K562 (cell line): ENCODE measurements at regions not wholly inside any gene's neighbourhood (a gene's known extent, or its start where the extent isn't known, plus 50 kb on each side); places are given as distances from the start of the nearest gene placed in this dataset.

Experiments used
- ATAC-seq: fragments of 200-7000 bp; cut with Tn5 transposase; 3 replicates; pipeline ENCODE4 v1.9.1; 2020; ENCODE audit warnings: moderate library complexity
- BruUV-seq: library from RNA; stranded (reverse); fragments of 400-500 nt; replicated peaks from 2 replicates; lab custom pipeline; 2021; lab: Mats Ljungman, UMichigan
- CTCF ChIA-PET: fragments of 300-600 bp; formaldehyde crosslinking; extraction: SDS; loops from one replicate; lab custom pipeline; 2021; ENCODE audit warnings: low intra/inter-chr PET ratio; lab: Yijun Ruan, JAX
- POLR2A ChIA-PET: fragments of 300-600, 350-650 bp; sonication (Branson Sonifier 250); formaldehyde crosslinking; extraction: SDS; loops from one replicate; lab custom pipeline; 2021; ENCODE audit warnings: antibody characterized with exemption, inconsistent platforms; lab: Yijun Ruan, JAX
- DNase-seq, 4 experiments: peaks; one replicate each; pipeline versions ENCODE4 v3.0.0 to v3.0.0-alpha.2; 2011 to 2018; ENCODE audit warnings: low spot score in 3 of 4, mixed read lengths in 3 of 4; ENCODE audit errors: extremely low read depth in 1 of 4
- FAIRE-seq: peaks from 2 replicates; lab custom pipeline; 2011; peaks lifted over from hg19 to GRCh38; lab: Jason Lieb, UNC
- H2AFZ ChIP-seq: 2 replicates; pipeline ENCODE4 v1.6.0; 2011; ENCODE audit warnings: low read depth, low read length, control low read depth, inconsistent platforms
- H3K27ac ChIP-seq: fragments of 200-600 bp; 3 replicates; pipeline ENCODE4 v1.8.0; 2011; ENCODE audit warnings: low read depth, mild to moderate bottlenecking, control low read depth, inconsistent platforms, low read length, moderate library complexity, mixed read lengths; ENCODE audit errors: extremely low read depth
- H3K27me3 ChIP-seq, 2 experiments: fragments of 300-600 bp in 1 of 2; 2 replicates in 1 of 2; 3 replicates in 1 of 2; pipeline versions ENCODE4 v1.6.0 to v1.8.0; 2011; ENCODE audit warnings: inconsistent platforms in 2 of 2, low read length in 2 of 2, mild to moderate bottlenecking in 1 of 2, mixed read lengths in 1 of 2, moderate library complexity in 1 of 2; ENCODE audit not compliant: control insufficient read depth in 2 of 2, insufficient read depth in 2 of 2
- H3K36me3 ChIP-seq: fragments of 300-600 bp; 3 replicates; pipeline ENCODE4 v1.8.0; 2011; ENCODE audit warnings: mild to moderate bottlenecking, low read length, inconsistent platforms; ENCODE audit not compliant: control insufficient read depth, insufficient read depth
- H3K4me1 ChIP-seq, 2 experiments: fragments of 200-600 bp in 1 of 2; replicated peaks in 1 of 2; 2 replicates in 1 of 2; 3 replicates in 1 of 2; pipeline versions ENCODE4 v1.5.1 to v1.8.0; 2011; ENCODE audit warnings: inconsistent platforms in 2 of 2, low read length in 2 of 2, mild to moderate bottlenecking in 1 of 2, mixed read lengths in 1 of 2, moderate library complexity in 1 of 2; ENCODE audit not compliant: control insufficient read depth in 2 of 2, insufficient read depth in 2 of 2
- H3K4me2 ChIP-seq: 2 replicates; pipeline ENCODE4 v1.6.1; 2011; ENCODE audit warnings: low read length, control low read depth, inconsistent platforms, mixed read lengths; ENCODE audit not compliant: insufficient read depth
- H3K4me3 ChIP-seq: fragments of 200-600 bp; sonication (generic), shearing (Covaris generic); 2 replicates; pipeline ENCODE4 v1.5.1; 2016; ENCODE audit warnings: control low read depth, inconsistent platforms
- H3K79me2 ChIP-seq: fragments of 200-600 bp; 3 replicates; pipeline ENCODE4 v1.8.0; 2011; ENCODE audit warnings: low read length, inconsistent platforms; ENCODE audit not compliant: control insufficient read depth, insufficient read depth
- H3K9ac ChIP-seq, 2 experiments: 2 replicates each; pipeline versions ENCODE4 v1.6.0 to v1.6.1; 2011; ENCODE audit warnings: low read depth in 2 of 2, low read length in 2 of 2, control low read depth in 1 of 2, inconsistent platforms in 1 of 2, mild to moderate bottlenecking in 1 of 2, mixed read lengths in 1 of 2; ENCODE audit not compliant: insufficient read depth in 1 of 2
- H3K9me1 ChIP-seq: one replicate; pipeline ENCODE4 v1.6.0; 2011; ENCODE audit warnings: inconsistent platforms, mild to moderate bottlenecking, low read length, moderate library complexity; ENCODE audit not compliant: control insufficient read depth, insufficient read depth
- H3K9me3 ChIP-seq: replicated peaks from 2 replicates; pipeline ENCODE4 v1.5.1; 2011; ENCODE audit warnings: low read depth, low read length, inconsistent platforms; ENCODE audit not compliant: control insufficient read depth, insufficient read depth
- H4K20me1 ChIP-seq: replicated peaks from 2 replicates; pipeline ENCODE4 v1.6.1; 2011; ENCODE audit warnings: low read length, inconsistent platforms, mixed read lengths; ENCODE audit not compliant: control insufficient read depth, insufficient read depth
- ASH1L ChIP-seq: fragments of 450-650 bp; IDR thresholded peaks from 2 replicates; pipeline ENCODE4 v1.6.1; 2018; ENCODE audit warnings: borderline replicate concordance, mild to moderate bottlenecking, low read depth; ENCODE audit not compliant: partially characterized antibody
- ATF7 ChIP-seq: fragments of 450-650 bp; IDR thresholded peaks from 2 replicates; pipeline ENCODE4 v1.7.1; 2014; ENCODE audit warnings: mild to moderate bottlenecking, moderate library complexity
- CEBPZ ChIP-seq: fragments of 150-350 bp; IDR thresholded peaks from 2 replicates; pipeline ENCODE4 v1.6.1; 2014; ENCODE audit warnings: low read depth, mild to moderate bottlenecking, low read length, borderline replicate concordance
- GTF2B ChIP-seq: IDR thresholded peaks from 2 replicates; pipeline ENCODE4 v1.6.1; 2011; ENCODE audit not compliant: insufficient read length; ENCODE audit errors: extremely low read depth
- MNT ChIP-seq, 2 experiments: fragments of 450-650 bp; conservative IDR thresholded peaks; 2 replicates each; pipeline ENCODE4 v1.6.1; 2017; ENCODE audit warnings: mild to moderate bottlenecking in 2 of 2, moderate library complexity in 2 of 2
- RBFOX2 ChIP-seq: fragments of 200-400 bp; formaldehyde crosslinking; IDR thresholded peaks from 2 replicates; pipeline ENCODE4 v1.6.1; 2017; ENCODE audit warnings: low read depth, mild to moderate bottlenecking, low read length, moderate library complexity
- RFX7 ChIP-seq: fragments of 250-450 bp; sonication (Bioruptor Pico); IDR thresholded peaks from 2 replicates; pipeline ENCODE4 v1.5.1; 2021; ENCODE audit warnings: mild to moderate bottlenecking
- RNF219 ChIP-seq: fragments of 250-450 bp; sonication (Bioruptor Pico); IDR thresholded peaks from 2 replicates; pipeline ENCODE4 v1.5.0; 2022; ENCODE audit warnings: mild to moderate bottlenecking
- TRIM24 ChIP-seq, 2 experiments: fragments of 450-650 bp; IDR thresholded peaks; 2 replicates each; pipeline ENCODE4 v1.6.1; 2016
- ZNF436 ChIP-seq: fragments of 250-450, 450-650 bp; sonication (Bioruptor Pico); formaldehyde crosslinking; IDR thresholded peaks from 2 replicates; pipeline ENCODE4 v1.7.0; 2020; ENCODE audit warnings: mild to moderate bottlenecking
- WGBS: fragments of 100-300 bp; shearing (Covaris generic); methylation state at CpG from one replicate; pipeline ENCODE4 v1.1.6; 2016; ENCODE audit warnings: low coverage, mixed read lengths; ENCODE audit not compliant: insufficient coverage; ENCODE audit errors: missing lambda C conversion rate; 5-methylcytosine and 5-hydroxymethylcytosine counted together
- in situ Hi-C: fragments of 300-500 bp; cut with MboI; formaldehyde crosslinking; loops from 4 replicates; pipeline ENCODE4 v1.15.0; 2018; ENCODE audit warnings: inconsistent platforms, mixed read lengths
- intact Hi-C: fragments of 100-400 bp; cut with micrococcal nuclease; formaldehyde crosslinking; loops from 2 replicates; pipeline ENCODE4 v1.14.2; 2022
- TF ChIP-seq, protein P1 (sequence below): sonication (generic); formaldehyde crosslinking; IDR thresholded peaks from 2 replicates; pipeline ENCODE4 v1.8.0; 2022; ENCODE audit warnings: missing genetic modification reagents, mild to moderate bottlenecking, borderline replicate concordance

DNA sequence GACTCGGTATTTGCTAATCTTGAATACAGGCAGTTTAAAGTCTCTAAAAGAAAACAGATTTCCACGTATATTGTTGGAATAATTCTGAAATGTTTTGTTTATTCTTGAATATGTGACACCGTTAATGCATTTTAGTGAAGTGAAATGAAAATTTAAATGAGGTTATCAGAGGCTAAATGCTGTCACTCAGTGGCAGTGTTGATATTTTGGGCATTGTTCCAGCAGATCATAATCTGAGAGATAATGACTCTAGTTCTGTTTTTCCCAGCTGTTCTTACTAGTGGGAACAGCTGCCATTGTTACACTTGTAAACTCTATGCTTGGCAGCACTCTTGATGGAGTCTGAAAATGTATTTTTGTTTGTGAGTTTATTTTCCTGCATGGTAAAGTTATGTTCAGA, 365.6 kb upstream of the SLC10A2 start:
- DNase-seq = no peak
- intact Hi-C loops = no loop called here
- FAIRE-seq = no peak
- CTCF ChIA-PET = no interaction called here
- Histone ChIP-seq H3K27ac (no peak overlapping the region), H4K20me1 (no peaks in the 10 kb centered on the region), H3K4me3 (no peak overlapping the region), H3K27me3 (no peaks in the 10 kb centered on the region), H3K9me1 (no peaks in the 10 kb centered on the region), H3K4me1 (no peaks in the 10 kb centered on the region), H3K36me3 (no peaks in the 10 kb centered on the region), H2AFZ (no peak overlapping the region), H3K4me2 (no peak overlapping the region), H3K9ac (no peak overlapping the region), H3K9me3 (no peaks in the 10 kb centered on the region), H3K79me2 (no peaks in the 10 kb centered on the region)
- POLR2A ChIA-PET = no interaction called here
- 0% methylated on average over 3 of the region's 3 CpGs for WGBS
- no TSS peak for BruUV-seq
- ATAC-seq = no peak
- in situ Hi-C loops = no loop called here
- TF ChIP-seq RBFOX2 (no peak), CEBPZ (no peak), ZNF436 (CRISPR knock-in tag) (no peak), GTF2B (no peak), RNF219 (CRISPR knock-in tag) (no peak), TRIM24 (IDR thresholded peaks at IDR 0.05) (no peak), MNT (conservative IDR thresholded peaks at IDR 0.05) (no peak), ATF7 (no peak), ASH1L (no peak), RFX7 (CRISPR knock-in tag) (no peak)
- TF ChIP-seq, protein P1, sequence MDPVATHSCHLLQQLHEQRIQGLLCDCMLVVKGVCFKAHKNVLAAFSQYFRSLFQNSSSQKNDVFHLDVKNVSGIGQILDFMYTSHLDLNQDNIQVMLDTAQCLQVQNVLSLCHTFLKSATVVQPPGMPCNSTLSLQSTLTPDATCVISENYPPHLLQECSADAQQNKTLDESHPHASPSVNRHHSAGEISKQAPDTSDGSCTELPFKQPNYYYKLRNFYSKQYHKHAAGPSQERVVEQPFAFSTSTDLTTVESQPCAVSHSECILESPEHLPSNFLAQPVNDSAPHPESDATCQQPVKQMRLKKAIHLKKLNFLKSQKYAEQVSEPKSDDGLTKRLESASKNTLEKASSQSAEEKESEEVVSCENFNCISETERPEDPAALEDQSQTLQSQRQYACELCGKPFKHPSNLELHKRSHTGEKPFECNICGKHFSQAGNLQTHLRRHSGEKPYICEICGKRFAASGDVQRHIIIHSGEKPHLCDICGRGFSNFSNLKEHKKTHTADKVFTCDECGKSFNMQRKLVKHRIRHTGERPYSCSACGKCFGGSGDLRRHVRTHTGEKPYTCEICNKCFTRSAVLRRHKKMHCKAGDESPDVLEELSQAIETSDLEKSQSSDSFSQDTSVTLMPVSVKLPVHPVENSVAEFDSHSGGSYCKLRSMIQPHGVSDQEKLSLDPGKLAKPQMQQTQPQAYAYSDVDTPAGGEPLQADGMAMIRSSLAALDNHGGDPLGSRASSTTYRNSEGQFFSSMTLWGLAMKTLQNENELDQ (CRISPR knock-in tag) = no peak
